ENCODE measurements at regions not wholly inside any gene's neighbourhood (a gene's known extent, or its start where the extent isn't known, plus 50 kb on each side); places are given as distances from the start of the nearest gene placed in this dataset.
A peak's percentile ranks its signal among the peaks of the same experiment; 100 is the strongest.
"Not testable (repeated sequence)": the region's sequence is repeated elsewhere in the genome, so short reads cannot be mapped to it uniquely, and the experiment has no call there.

GRCh38 chr1:67909776-67910175, 76.5 kb upstream of the GNG12 start:
- TF ChIP-seq EZH2phosphoT487 (IDR thresholded peaks at IDR 0.05; ENCODE audit: low read depth, severe bottlenecking, unreplicated experiment) (no peak), EZH2 (IDR thresholded peaks at IDR 0.05; ENCODE audit: borderline replicate concordance) (no peak)
- TF ChIP-seq, protein P1, sequence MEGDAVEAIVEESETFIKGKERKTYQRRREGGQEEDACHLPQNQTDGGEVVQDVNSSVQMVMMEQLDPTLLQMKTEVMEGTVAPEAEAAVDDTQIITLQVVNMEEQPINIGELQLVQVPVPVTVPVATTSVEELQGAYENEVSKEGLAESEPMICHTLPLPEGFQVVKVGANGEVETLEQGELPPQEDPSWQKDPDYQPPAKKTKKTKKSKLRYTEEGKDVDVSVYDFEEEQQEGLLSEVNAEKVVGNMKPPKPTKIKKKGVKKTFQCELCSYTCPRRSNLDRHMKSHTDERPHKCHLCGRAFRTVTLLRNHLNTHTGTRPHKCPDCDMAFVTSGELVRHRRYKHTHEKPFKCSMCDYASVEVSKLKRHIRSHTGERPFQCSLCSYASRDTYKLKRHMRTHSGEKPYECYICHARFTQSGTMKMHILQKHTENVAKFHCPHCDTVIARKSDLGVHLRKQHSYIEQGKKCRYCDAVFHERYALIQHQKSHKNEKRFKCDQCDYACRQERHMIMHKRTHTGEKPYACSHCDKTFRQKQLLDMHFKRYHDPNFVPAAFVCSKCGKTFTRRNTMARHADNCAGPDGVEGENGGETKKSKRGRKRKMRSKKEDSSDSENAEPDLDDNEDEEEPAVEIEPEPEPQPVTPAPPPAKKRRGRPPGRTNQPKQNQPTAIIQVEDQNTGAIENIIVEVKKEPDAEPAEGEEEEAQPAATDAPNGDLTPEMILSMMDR (IDR thresholded peaks at IDR 0.05; ENCODE audit: poor library complexity), result no peak
- WGBS (ENCODE audit: low lambda C conversion rate, missing lambda C conversion rate), result 86% methylated on average over 1 of the region's 1 CpG
- no peak overlapping the region for H2AFZ ChIP-seq

GRCh38 chr1:67908250-67908936, 75.1 kb upstream of the GNG12 start:
- no peak overlapping the region for H3K4me3 ChIP-seq
- TF ChIP-seq EZH2phosphoT487 (IDR thresholded peaks at IDR 0.05; ENCODE audit: low read depth, severe bottlenecking, unreplicated experiment) (no peak), EZH2 (IDR thresholded peaks at IDR 0.05; ENCODE audit: borderline replicate concordance) (no peak)
- TF ChIP-seq, protein P1 (IDR thresholded peaks at IDR 0.05; ENCODE audit: poor library complexity), result no peak
- DNase-seq (ENCODE audit: low spot score), result no peak
- 66% methylated on average over 6 of the region's 6 CpGs for WGBS (ENCODE audit: low lambda C conversion rate, missing lambda C conversion rate)
- H3K79me2 ChIP-seq, result no peaks in the 10 kb centered on the region
- no peaks in the 10 kb centered on the region for H3K9me3 ChIP-seq (ENCODE audit: low read depth)
- no peaks in the 10 kb centered on the region for H4K20me1 ChIP-seq (ENCODE audit: insufficient read depth, poor library complexity, severe bottlenecking)
- no peaks in the 10 kb centered on the region for H3K27me3 ChIP-seq
- no peaks in the 10 kb centered on the region for H3K9me2 ChIP-seq (replicated peaks; ENCODE audit: insufficient read depth)
- peak overlapping the region; percentile 14 for H3K27ac ChIP-seq
- H3K4me2 ChIP-seq, result no peak overlapping the region
- H3K4me1 ChIP-seq (ENCODE audit: insufficient read depth), result peaks cover 4% of the 10 kb centered on the region
- H3K36me3 ChIP-seq (replicated peaks; ENCODE audit: insufficient read depth, low read depth), result no peaks in the 10 kb centered on the region
- H2AFZ ChIP-seq, result no peak overlapping the region

More at GRCh38 chr1:67909776-67910175, 76.5 kb upstream of the GNG12 start:
- Histone ChIP-seq H4K20me1 (ENCODE audit: insufficient read depth, poor library complexity, severe bottlenecking) (no peaks in the 10 kb centered on the region), H3K27ac (no peak overlapping the region), H3K9me3 (ENCODE audit: low read depth) (no peaks in the 10 kb centered on the region), H3K9me2 (replicated peaks; ENCODE audit: insufficient read depth) (no peaks in the 10 kb centered on the region), H3K4me3 (no peak overlapping the region), H3K79me2 (no peaks in the 10 kb centered on the region), H3K4me2 (no peak overlapping the region), H3K27me3 (no peaks in the 10 kb centered on the region), H3K4me1 (ENCODE audit: insufficient read depth) (peaks cover 4% of the 10 kb centered on the region), H3K36me3 (replicated peaks; ENCODE audit: insufficient read depth, low read depth) (no peaks in the 10 kb centered on the region)
- no peak for DNase-seq (ENCODE audit: low spot score)

- not testable (repeated sequence) for H4K20me1 ChIP-seq (ENCODE audit: insufficient read depth, poor library complexity, severe bottlenecking); H3K4me2 ChIP-seq; H3K36me3 ChIP-seq (replicated peaks; ENCODE audit: insufficient read depth, low read depth); H3K9me3 ChIP-seq (ENCODE audit: low read depth); H3K79me2 ChIP-seq; DNase-seq (ENCODE audit: low spot score); H3K4me1 ChIP-seq (ENCODE audit: insufficient read depth); H3K27me3 ChIP-seq; H3K27ac ChIP-seq; H3K9me2 ChIP-seq (replicated peaks; ENCODE audit: insufficient read depth); H2AFZ ChIP-seq; H3K4me3 ChIP-seq
- 69% methylated on average over 4 of the region's 4 CpGs for WGBS (ENCODE audit: low lambda C conversion rate, missing lambda C conversion rate)
Measured at GRCh38 chr1:67907467-67907866, 74.2 kb upstream of the GNG12 start.

- H3K4me3 ChIP-seq; H4K20me1 ChIP-seq (ENCODE audit: insufficient read depth, poor library complexity, severe bottlenecking); H3K4me2 ChIP-seq; H2AFZ ChIP-seq; H3K9me3 ChIP-seq (ENCODE audit: low read depth); H3K79me2 ChIP-seq; H3K36me3 ChIP-seq (replicated peaks; ENCODE audit: insufficient read depth, low read depth); H3K4me1 ChIP-seq (ENCODE audit: insufficient read depth); H3K27me3 ChIP-seq; DNase-seq (ENCODE audit: low spot score); H3K9me2 ChIP-seq (replicated peaks; ENCODE audit: insufficient read depth); H3K27ac ChIP-seq: not testable (repeated sequence)
- 96% methylated on average over 2 of the region's 2 CpGs for WGBS (ENCODE audit: low lambda C conversion rate, missing lambda C conversion rate)
Measured at GRCh38 chr1:67906015-67906414, 72.7 kb upstream of the GNG12 start.

DNA sequence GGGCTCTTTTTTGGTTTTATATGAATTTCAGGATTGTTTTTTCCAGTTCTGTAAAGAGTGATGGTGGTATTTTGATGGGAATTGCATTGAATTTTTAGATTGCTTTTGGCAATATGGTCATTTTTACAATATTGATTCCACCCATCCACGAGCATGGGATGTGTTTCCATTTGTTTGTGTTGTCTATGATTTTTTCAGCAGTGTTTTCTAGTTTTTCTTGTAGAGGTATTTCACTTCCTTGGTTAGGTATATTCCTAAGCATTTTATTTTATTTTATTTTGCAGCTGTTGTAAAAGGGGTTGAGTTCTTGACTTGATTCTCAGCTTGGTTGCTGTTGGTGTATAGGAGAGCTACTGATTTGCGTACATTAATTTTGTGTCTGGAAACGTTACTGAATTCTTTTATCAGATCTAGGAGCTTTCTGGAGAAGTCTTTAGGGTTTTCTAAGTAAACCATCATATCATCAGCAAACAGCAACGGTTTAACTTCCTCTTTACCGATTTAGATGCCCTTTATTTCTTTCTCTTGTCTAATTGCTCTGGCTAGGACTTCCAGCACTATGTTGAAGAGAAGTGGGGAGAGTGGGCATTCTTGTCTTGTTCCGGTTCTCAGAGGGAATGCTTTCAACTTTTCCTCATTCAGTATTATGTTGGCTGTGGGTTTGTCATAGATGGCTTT, 69.4 kb upstream of the GNG12 start:
- not testable (repeated sequence) for H3K4me1 ChIP-seq (ENCODE audit: insufficient read depth); H3K4me2 ChIP-seq; H3K9me3 ChIP-seq (ENCODE audit: low read depth); H3K9me2 ChIP-seq (replicated peaks; ENCODE audit: insufficient read depth); H3K27ac ChIP-seq; H4K20me1 ChIP-seq (ENCODE audit: insufficient read depth, poor library complexity, severe bottlenecking); H3K27me3 ChIP-seq; H2AFZ ChIP-seq; H3K4me3 ChIP-seq; H3K79me2 ChIP-seq; H3K36me3 ChIP-seq (replicated peaks; ENCODE audit: insufficient read depth, low read depth); DNase-seq (ENCODE audit: low spot score)
- WGBS (ENCODE audit: low lambda C conversion rate, missing lambda C conversion rate), result 91% methylated on average over 6 of the region's 6 CpGs
